ENCODE measurements at regions not wholly inside any gene's neighbourhood (a gene's known extent, or its start where the extent isn't known, plus 50 kb on each side); places are given as distances from the start of the nearest gene placed in this dataset.

DNA sequence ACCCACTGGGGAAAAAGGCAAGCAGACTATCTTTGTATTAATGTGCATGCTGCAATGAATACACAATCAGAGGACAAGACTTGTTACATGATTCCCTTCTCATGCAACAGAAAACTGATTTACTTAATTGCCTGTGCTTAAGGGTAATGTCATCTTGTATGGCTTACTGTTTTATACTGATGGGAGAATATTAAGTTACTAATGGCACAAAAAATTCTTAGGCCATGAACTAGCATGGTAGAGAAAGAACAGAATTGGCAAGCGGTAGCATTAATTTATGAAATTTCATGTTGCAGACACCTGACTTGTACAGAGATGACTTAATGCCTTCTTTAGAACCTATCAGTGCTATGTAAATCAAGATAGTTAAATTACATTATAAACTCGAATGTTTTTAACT lies 282.3 kb downstream of the CNTN3 start:
- no peaks in the 10 kb centered on the region for H4K20me1 ChIP-seq (ENCODE audit: insufficient read depth)
- intact Hi-C loops (cut with micrococcal nuclease; ENCODE audit: unreplicated experiment) = no loop called here
- no peaks in the 10 kb centered on the region for H3F3A ChIP-seq (ENCODE audit: insufficient read depth, low read depth)
- H3K36me3 ChIP-seq (ENCODE audit: low read depth) = no peaks in the 10 kb centered on the region
- no peaks in the 10 kb centered on the region; the same call in 1 of the 2 replicates for H3K9me2 ChIP-seq (ENCODE audit: insufficient read depth)
- H3K9me3 ChIP-seq (ENCODE audit: insufficient read depth, low read depth) = no peaks in the 10 kb centered on the region
- CTCF ChIA-PET = no interaction called here
- H3K27ac ChIP-seq = no peak overlapping the region
- no peaks in the 10 kb centered on the region for H3K79me2 ChIP-seq (ENCODE audit: low read depth)
- H3K27me3 ChIP-seq (ENCODE audit: insufficient read depth, low read depth) = no peaks in the 10 kb centered on the region
- DNase-seq = no peak
- no peak overlapping the region for H3K4me2 ChIP-seq
- H3K4me1 ChIP-seq (replicated peaks; ENCODE audit: insufficient read depth) = no peaks in the 10 kb centered on the region
- TF ChIP-seq CTCF (conservative IDR thresholded peaks at IDR 0.05) (no peak), EZH2 (IDR thresholded peaks at IDR 0.05; ENCODE audit: low read depth) (no peak)
- no TSS peak for BruUV-seq (replicated peaks)
- H2AFZ ChIP-seq = no peak overlapping the region
- H3K4me3 ChIP-seq = no peak overlapping the region
- POLR2A ChIA-PET (ENCODE audit: unreplicated experiment) = no interaction called here

DNA sequence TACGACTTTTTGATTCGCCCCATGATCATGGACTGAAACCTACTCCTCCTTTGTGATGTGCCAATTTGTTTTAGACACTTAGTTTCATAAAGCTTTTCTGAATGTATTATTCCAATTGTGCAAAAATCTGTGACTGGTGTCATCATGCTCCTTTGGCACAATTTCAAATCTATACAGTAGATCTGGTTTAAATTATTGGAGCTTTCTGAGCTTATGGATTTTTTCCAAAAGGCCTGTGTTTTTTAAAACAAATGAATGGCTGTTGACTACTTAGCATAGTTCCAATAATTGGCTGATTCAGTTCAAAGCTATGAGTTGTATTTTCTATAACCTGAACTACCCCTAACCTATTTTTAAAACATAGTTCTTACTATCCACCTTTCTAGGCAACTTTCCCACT lies 282.7 kb downstream of the CNTN3 start:
- TF ChIP-seq EZH2 (IDR thresholded peaks at IDR 0.05; ENCODE audit: low read depth) (no peak), CTCF (conservative IDR thresholded peaks at IDR 0.05) (no peak)
- ChIA-PET POLR2A (ENCODE audit: unreplicated experiment) (no interaction called here), CTCF (no interaction called here)
- no peak for DNase-seq
- Histone ChIP-seq H3K79me2 (ENCODE audit: low read depth) (no peaks in the 10 kb centered on the region), H3F3A (ENCODE audit: insufficient read depth, low read depth) (no peaks in the 10 kb centered on the region), H3K4me1 (replicated peaks; ENCODE audit: insufficient read depth) (no peaks in the 10 kb centered on the region), H3K27me3 (ENCODE audit: insufficient read depth, low read depth) (no peaks in the 10 kb centered on the region), H3K27ac (no peak overlapping the region), H3K4me2 (no peak overlapping the region), H3K4me3 (no peak overlapping the region), H3K36me3 (ENCODE audit: low read depth) (no peaks in the 10 kb centered on the region), H3K9me2 (ENCODE audit: insufficient read depth) (no peaks in the 10 kb centered on the region; the same call in 1 of the 2 replicates), H2AFZ (no peak overlapping the region), H4K20me1 (ENCODE audit: insufficient read depth) (no peaks in the 10 kb centered on the region), H3K9me3 (ENCODE audit: insufficient read depth, low read depth) (no peaks in the 10 kb centered on the region)
- BruUV-seq (replicated peaks) = no TSS peak
- intact Hi-C loops (cut with micrococcal nuclease; ENCODE audit: unreplicated experiment) = no loop called here

- intact Hi-C loops (cut with micrococcal nuclease; ENCODE audit: unreplicated experiment) = no loop called here
- POLR2A ChIA-PET (ENCODE audit: unreplicated experiment) = no interaction called here
Measured at GRCh38 chr3:74329096-74329495, 285.4 kb downstream of the CNTN3 start.

More at GRCh38 chr3:74329096-74329495, 285.4 kb downstream of the CNTN3 start:
- H3K79me2 ChIP-seq (ENCODE audit: low read depth) = no peaks in the 10 kb centered on the region
- no peak overlapping the region for H3K4me3 ChIP-seq
- no peaks in the 10 kb centered on the region for H3K4me1 ChIP-seq (replicated peaks; ENCODE audit: insufficient read depth)
- H3F3A ChIP-seq (ENCODE audit: insufficient read depth, low read depth) = no peaks in the 10 kb centered on the region
- H3K4me2 ChIP-seq = no peak overlapping the region
- no peaks in the 10 kb centered on the region; the same call in 1 of the 2 replicates for H3K9me2 ChIP-seq (ENCODE audit: insufficient read depth)
- H3K27ac ChIP-seq = no peak overlapping the region
- H3K27me3 ChIP-seq (ENCODE audit: insufficient read depth, low read depth) = no peaks in the 10 kb centered on the region
- H4K20me1 ChIP-seq (ENCODE audit: insufficient read depth) = no peaks in the 10 kb centered on the region
- CTCF ChIA-PET = no interaction called here
- H2AFZ ChIP-seq = no peak overlapping the region
- no peak for DNase-seq
- H3K9me3 ChIP-seq (ENCODE audit: insufficient read depth, low read depth) = no peaks in the 10 kb centered on the region
- TF ChIP-seq EZH2 (IDR thresholded peaks at IDR 0.05; ENCODE audit: low read depth) (no peak), CTCF (conservative IDR thresholded peaks at IDR 0.05) (no peak)
- no peaks in the 10 kb centered on the region for H3K36me3 ChIP-seq (ENCODE audit: low read depth)
- BruUV-seq (replicated peaks) = no TSS peak

Data from PC-9 (cell line).